GM12874 (cell line): ENCODE measurements at regions not wholly inside any gene's neighbourhood (a gene's known extent, or its start where the extent isn't known, plus 50 kb on each side); places are given as distances from the start of the nearest gene placed in this dataset.

ENCODE experiments used
- CTCF ChIP-seq: IDR thresholded peaks from 2 replicates; pipeline ENCODE4 v1.5.1; 2011; ENCODE audit warnings: low read depth, mild to moderate bottlenecking, control low read depth, low read length, moderate library complexity; ENCODE audit not compliant: insufficient read depth

- no peak for TF ChIP-seq CTCF
Observed at GRCh38 chr2:167333245-167333644, 445.0 kb downstream of the XIRP2 start.

- TF ChIP-seq CTCF: no peak
Observed at GRCh38 chr2:167332358-167332757, 444.1 kb downstream of the XIRP2 start.

- TF ChIP-seq CTCF: peak; percentile 36; the same call in 1 of the 2 replicates
Observed at GRCh38 chr2:167331636-167332232, 443.5 kb downstream of the XIRP2 start.

GRCh38 chr2:167322795-167323194, 434.5 kb downstream of the XIRP2 start:
- no peak for TF ChIP-seq CTCF

GRCh38 chr2:167318581-167318980, 430.3 kb downstream of the XIRP2 start:
- no peak for TF ChIP-seq CTCF

GRCh38 chr2:167310442-167310841, 422.2 kb downstream of the XIRP2 start:
- TF ChIP-seq CTCF: no peak
